Adrenal gland (tissue), 5 donors: ENCODE measurements at regions not wholly inside any gene's neighbourhood (a gene's known extent, or its start where the extent isn't known, plus 50 kb on each side); places are given as distances from the start of the nearest gene placed in this dataset.

Experiments
- CTCF ChIP-seq, 6 experiments: fragments of 450-650 bp in 4 of 6; fragments of 200-600 bp in 2 of 6; sonication (generic) in 1 of 6; IDR thresholded peaks; 1 replicate in 5 of 6; 2 replicates in 1 of 6; pipeline versions ENCODE4 v1.5.1 to v1.8.0; 2016 to 2021; ENCODE audit warnings: antibody characterized with exemption in 6 of 6, mild to moderate bottlenecking in 2 of 6, moderate library complexity in 1 of 6
- POLR2A ChIP-seq, 2 donors: fragments of 450-650 bp; IDR thresholded peaks; one replicate each; pipeline ENCODE4 v1.6.1; 2017; ENCODE audit warnings: antibody characterized with exemption in 2 of 2, mild to moderate bottlenecking in 2 of 2, moderate library complexity in 1 of 2
- donor health status: DM: no; HTN: no; CAD: no.

GRCh38 chr16:64365448-64365931 is 756.4 kb downstream of the CDH11 start:
- no peak for TF ChIP-seq CTCF (IDR thresholded peaks at IDR 0.05)
- TF ChIP-seq POLR2A (IDR thresholded peaks at IDR 0.05): no peak
